ENCODE measurements at regions not wholly inside any gene's neighbourhood (a gene's known extent, or its start where the extent isn't known, plus 50 kb on each side); places are given as distances from the start of the nearest gene placed in this dataset.

- no peak for TF ChIP-seq CTCF (IDR thresholded peaks at IDR 0.05; ENCODE audit: low read depth, low read length)
- no peak for DNase-seq (ENCODE audit: extremely low read depth, low read depth)
Measured at GRCh38 chr20:24724982-24725533, 224.0 kb upstream of the CST7 start.

- no peak for TF ChIP-seq CTCF (IDR thresholded peaks at IDR 0.05; ENCODE audit: low read depth, low read length)
- DNase-seq (ENCODE audit: extremely low read depth, low read depth) = no peak
Measured at GRCh38 chr20:24727795-24728194, 221.3 kb upstream of the CST7 start.

- TF ChIP-seq CTCF (IDR thresholded peaks at IDR 0.05; ENCODE audit: low read depth, low read length) = no peak
- DNase-seq (ENCODE audit: extremely low read depth, low read depth) = no peak
Measured at GRCh38 chr20:24729896-24730605, 219.0 kb upstream of the CST7 start.

GRCh38 chr20:24730750-24731149 is 218.3 kb upstream of the CST7 start:
- TF ChIP-seq CTCF (IDR thresholded peaks at IDR 0.05; ENCODE audit: low read depth, low read length) = no peak
- no peak for DNase-seq (ENCODE audit: extremely low read depth, low read depth)

- TF ChIP-seq CTCF (IDR thresholded peaks at IDR 0.05; ENCODE audit: low read depth, low read length) = no peak
- DNase-seq (ENCODE audit: extremely low read depth, low read depth) = no peak
Measured at GRCh38 chr20:24731312-24731711, 217.8 kb upstream of the CST7 start.

GRCh38 chr20:24732076-24732475 is 217.0 kb upstream of the CST7 start:
- DNase-seq (ENCODE audit: extremely low read depth, low read depth) = no peak
- TF ChIP-seq CTCF (IDR thresholded peaks at IDR 0.05; ENCODE audit: low read depth, low read length) = no peak

GRCh38 chr20:24732599-24732998 is 216.5 kb upstream of the CST7 start:
- DNase-seq (ENCODE audit: extremely low read depth, low read depth) = no peak
- TF ChIP-seq CTCF (IDR thresholded peaks at IDR 0.05; ENCODE audit: low read depth, low read length) = no peak

All from AG09319 (cell line).